NCI-H2227 treated with DMSO at 0.1 percent for 48 hours (cell line): ENCODE measurements at regions not wholly inside any gene's neighbourhood (a gene's known extent, or its start where the extent isn't known, plus 50 kb on each side); places are given as distances from the start of the nearest gene placed in this dataset.

ENCODE experiments used
- DNase-seq: peaks from one replicate; lab custom pipeline; 2025; lab: John Stamatoyannopoulos, UW

GRCh38 chr16:9523994-9524393, 432.6 kb downstream of the HAPSTR1 start:
- no peak for DNase-seq

DNA sequence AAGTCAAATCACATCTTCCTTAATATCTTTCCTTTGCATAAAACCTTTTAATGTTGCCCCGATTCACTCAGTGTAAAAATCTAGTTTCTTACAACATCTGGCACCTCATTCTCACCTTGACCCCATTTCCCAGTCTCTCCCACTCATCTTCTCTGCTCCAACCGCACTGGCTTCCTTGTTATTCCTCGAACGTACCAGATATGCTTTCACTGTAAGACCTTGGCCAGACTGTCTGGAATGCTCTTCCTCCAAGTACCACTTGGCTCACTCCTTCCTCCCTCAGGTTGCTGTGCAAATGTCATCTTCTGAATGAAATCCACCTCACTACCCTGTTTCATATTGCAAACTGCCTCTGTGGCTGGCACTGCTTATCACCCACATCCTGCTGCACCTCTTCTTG, 433.6 kb downstream of the HAPSTR1 start:
- no peak for DNase-seq

DNA sequence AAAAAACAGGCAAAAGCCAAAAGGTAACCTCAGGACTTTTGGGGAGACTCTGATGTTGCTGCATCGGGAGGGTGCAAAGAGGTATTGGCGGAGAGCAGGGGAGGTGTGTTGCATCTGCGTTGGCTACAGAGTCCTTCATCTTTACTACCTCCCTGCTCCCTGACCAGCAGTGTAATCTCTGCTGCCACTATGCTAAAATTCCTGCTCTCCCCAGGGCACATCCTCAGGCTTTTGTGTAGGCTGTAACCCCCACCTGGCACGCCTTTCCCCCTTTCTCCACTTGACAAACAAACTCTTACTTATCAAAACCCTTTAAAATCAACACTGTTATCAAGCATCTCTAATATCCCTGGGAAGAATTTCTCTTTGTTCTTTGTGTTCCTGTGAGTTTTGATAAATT, 435.3 kb downstream of the HAPSTR1 start:
- no peak for DNase-seq

- DNase-seq, result no peak
Measured at GRCh38 chr16:9527976-9528375, 436.5 kb downstream of the HAPSTR1 start.

DNA sequence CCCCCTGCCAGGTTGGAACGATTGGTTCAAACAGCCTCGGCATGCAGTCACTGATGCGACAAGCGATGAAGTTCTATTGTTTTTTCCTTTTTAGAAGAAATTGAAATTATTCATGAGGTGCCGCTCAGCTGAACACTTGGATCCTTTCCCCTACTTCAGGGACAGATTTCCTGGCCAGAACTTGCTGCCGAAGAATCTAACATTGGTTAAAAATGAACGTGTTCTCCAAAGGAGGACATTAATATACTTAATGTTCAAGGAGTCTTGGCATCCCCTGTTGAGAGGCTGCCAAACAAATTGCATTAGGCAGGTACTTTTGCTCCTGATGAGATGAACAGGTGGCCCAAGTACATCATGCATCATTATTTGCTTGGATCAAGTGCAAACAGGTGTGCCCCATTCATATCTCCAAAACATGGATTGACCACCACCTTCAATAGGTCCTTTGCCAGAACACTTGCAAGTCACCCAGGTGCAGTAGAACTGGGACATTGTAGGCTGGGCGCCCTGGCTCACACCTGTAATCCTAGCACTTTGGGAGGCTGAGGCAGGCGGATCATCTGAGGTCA, 437.2 kb downstream of the HAPSTR1 start:
- no peak for DNase-seq

GRCh38 chr16:9533042-9533441, 441.6 kb downstream of the HAPSTR1 start:
- no peak for DNase-seq

- no peak for DNase-seq
Measured at GRCh38 chr16:9534759-9535158, 443.3 kb downstream of the HAPSTR1 start.

- no peak for DNase-seq
Measured at GRCh38 chr16:9536905-9537304, 445.5 kb downstream of the HAPSTR1 start.

DNA sequence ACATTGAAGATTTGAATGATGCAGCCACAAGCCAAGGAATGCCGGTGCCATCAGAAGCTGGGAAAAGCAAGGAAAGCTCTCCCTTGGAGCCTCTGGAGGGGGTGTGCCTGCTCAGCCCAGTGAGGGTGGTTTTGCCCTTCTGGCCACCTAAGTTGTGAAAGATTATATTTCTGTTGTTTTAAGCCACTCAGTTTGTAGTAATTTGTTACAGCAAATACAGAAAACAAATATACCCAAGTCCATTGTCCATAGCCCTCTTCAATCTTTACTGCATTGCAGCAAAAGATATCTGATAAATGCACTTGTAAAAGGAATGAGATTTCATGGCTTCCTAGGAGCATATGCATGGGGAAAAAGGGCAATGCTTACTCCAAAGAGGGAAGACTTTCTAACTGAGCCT, 447.9 kb downstream of the HAPSTR1 start:
- no peak for DNase-seq

- no peak for DNase-seq
Measured at GRCh38 chr16:9541723-9542122, 450.3 kb downstream of the HAPSTR1 start.

DNA sequence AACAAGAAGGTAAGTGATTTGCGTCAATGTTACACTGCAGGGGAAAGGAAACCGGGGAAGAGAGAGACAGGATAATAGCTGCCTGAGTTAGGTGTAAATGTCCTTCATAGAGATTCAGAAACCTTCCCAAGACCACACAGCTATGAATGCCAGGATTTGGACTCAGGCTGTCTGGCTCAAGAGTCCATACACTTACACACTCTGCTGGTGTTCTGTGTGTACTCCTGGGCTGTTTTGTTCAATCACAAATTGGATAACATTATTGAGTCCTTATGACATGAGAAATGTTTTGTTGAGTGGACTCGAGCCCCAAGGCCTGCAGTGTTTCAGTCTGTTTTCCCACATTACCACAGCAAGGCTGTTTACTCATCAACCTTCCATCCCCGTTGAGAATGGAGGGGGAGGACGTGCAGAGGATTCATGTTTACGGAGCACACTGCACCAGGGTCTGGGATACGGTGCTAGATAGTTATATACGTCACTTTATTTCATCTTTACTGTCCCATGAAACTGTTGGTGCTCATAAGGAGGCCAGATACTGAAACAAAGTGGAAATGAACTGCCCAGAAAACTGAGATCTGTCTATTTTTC, 450.8 kb downstream of the HAPSTR1 start:
- no peak for DNase-seq

DNA sequence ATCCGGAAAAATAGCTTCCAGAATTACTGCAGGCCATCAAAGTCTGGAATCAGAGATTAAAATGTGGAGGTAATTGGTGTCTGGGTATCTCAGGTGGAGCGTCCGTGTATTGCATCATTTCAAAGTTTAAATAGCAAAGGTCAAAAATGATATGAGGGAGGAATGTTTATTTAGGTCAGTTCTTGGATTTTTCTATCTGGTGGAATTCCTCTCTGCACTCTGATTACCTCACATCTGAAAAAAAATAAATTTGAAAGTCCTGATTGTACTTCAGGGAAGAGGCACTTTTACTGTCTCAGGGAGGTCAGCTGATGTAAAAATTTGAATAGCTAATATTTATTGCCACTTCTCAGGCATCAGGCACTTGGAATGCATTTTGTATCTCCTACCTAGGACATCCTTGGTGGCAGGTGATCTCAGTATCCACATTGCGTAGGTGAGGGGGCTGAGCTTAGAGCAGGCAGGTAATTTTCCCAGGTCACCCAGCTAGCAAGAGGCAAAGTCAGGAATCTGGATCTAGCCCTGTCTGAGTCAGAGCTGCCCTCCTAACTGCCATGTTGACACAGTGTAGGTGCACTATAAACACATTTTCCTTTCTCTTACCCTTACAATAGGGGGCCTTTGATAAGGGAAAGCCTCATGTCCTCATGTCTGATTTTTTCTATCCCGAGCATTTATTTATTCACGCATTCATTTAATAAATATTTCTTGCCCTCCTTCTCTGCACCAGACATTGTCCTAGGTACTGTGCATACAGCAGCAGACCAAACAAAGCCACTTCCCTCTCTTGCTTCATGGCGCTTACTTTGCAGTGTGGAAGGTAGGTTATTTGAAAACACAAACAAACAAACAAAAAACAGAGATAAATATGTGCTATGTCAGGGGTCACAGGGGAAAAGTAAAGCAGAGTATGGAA, 454.3 kb downstream of the HAPSTR1 start:
- DNase-seq, result no peak

GRCh38 chr16:9546438-9546786, 455.0 kb downstream of the HAPSTR1 start:
- DNase-seq, result no peak

DNA sequence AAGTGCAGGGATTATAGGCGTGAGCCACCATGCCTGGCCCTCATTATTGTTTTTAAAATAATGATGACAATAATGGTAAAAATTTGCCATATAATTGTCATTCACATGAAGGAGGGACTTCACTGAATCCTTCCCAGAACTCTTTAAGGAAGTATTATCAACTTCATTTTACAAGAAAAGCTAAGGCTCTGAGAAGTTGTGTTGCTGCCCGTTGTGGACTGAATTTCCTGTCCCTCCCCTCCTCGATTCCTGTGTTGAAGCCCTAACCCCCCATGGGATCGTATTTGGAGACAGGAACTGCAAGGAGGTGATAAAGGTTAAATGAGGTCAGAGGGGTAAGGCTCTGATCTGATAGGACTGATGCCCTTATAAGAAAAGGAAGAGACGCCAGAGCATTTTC, 458.0 kb downstream of the HAPSTR1 start:
- no peak for DNase-seq

DNA sequence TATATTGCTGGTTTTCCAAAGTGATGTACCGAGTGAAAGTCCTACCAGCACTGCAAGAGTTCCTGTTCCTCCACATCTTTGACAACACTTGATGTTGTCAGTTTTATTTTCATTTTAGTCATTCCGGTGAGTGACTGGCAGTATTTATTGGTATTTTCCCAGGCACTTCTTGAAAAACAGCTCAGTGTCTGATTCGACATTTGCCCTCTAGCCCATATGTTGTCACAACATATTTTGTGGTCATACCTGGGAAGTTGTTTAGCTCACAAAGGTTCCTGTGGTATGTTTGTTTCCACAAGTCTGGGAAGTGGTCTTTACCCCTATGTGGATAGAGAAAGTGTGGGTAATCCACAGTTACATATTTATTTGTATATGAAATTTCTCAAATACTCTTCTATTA, 463.6 kb downstream of the HAPSTR1 start:
- no peak for DNase-seq

- DNase-seq, result no peak
Measured at GRCh38 chr16:9556949-9557665, 465.7 kb downstream of the HAPSTR1 start.

GRCh38 chr16:9557713-9558112, 466.3 kb downstream of the HAPSTR1 start:
- no peak for DNase-seq

DNA sequence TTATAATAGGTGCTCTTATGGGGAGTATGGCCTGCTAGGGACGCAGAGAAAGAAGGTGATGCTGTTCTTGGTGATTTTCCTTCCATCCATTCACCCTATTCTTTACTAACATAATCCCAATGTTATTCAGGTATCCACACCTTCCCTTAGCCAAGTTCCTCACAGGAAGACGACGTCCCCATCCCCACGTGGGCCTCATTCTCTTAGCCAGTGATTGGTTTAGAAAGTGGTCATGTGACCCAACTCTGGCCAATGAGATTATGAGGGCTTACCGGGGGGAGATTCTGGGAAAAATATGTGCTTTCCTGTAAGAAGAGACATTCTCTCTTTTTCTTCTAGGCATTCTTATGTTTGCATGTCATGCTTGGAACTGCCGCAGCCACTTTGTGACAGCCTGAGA, 474.7 kb downstream of the HAPSTR1 start:
- no peak for DNase-seq

- DNase-seq, result no peak
Measured at GRCh38 chr16:9567666-9568065, 476.2 kb downstream of the HAPSTR1 start.

DNA sequence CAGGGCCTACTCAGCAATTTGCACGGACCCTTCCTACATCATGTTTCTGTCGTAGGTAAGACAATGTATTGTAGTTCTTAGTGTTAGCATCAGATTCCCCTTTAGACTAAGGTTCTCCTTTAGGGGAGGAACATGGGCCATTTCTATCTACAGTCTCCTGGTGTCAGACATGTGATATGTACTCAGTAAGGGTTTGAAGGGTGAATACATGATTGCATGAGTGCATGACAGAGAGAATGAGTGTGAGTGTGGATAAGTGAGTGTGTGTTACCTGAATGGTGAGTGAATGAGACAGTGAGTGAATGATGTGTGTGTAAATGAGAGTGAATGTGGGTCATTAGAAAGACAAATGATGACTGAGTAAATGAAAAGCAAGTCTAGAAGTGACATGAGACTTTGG, 476.8 kb downstream of the HAPSTR1 start:
- DNase-seq, result no peak

GRCh38 chr16:9570521-9570920, 479.1 kb downstream of the HAPSTR1 start:
- DNase-seq, result no peak

DNA sequence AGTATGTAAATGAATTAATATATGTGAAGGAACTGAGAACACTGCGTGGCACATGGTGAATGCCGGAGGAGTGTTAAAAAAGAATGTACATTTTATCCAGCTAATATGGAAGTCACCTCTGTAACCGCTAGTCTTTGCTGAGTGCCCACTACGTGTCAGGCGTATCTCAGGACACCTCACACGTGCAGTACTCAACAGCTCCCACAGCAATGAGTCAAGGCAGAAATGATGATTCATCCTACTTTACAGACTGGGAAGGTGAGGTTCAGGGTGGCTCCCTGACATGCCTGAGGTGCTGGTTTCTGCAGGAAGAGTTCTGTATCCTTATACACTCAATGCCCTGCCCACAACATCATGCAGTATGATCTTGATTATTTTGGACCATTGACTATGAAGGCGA, 487.0 kb downstream of the HAPSTR1 start:
- no peak for DNase-seq

GRCh38 chr16:9580025-9580424, 488.6 kb downstream of the HAPSTR1 start:
- no peak for DNase-seq
